Liver (tissue), 8 donors: ENCODE measurements at regions not wholly inside any gene's neighbourhood (a gene's known extent, or its start where the extent isn't known, plus 50 kb on each side); places are given as distances from the start of the nearest gene placed in this dataset.

Experiments used
- DNase-seq: peaks from one replicate; pipeline ENCODE4 v3.0.0-alpha.2; 2017; ENCODE audit warnings: low spot score
- H3K27ac ChIP-seq, 2 donors: one replicate each; pipeline ENCODE4 v1.7.0; 2013; ENCODE audit warnings: inconsistent platforms in 2 of 2, low read length in 2 of 2, control low read depth in 1 of 2, low read depth in 1 of 2, mild to moderate bottlenecking in 1 of 2
- H3K27me3 ChIP-seq, 4 donors: one replicate each; pipeline versions ENCODE4 v1.6.1 to v1.7.0; 2013; ENCODE audit warnings: low read length in 3 of 4, inconsistent platforms in 1 of 4, mild to moderate bottlenecking in 1 of 4, moderate library complexity in 1 of 4; ENCODE audit not compliant: control insufficient read depth in 4 of 4, insufficient read depth in 4 of 4
- H3K36me3 ChIP-seq, 4 donors: one replicate each; pipeline versions ENCODE4 v1.6.1 to v1.7.0; 2013; ENCODE audit warnings: low read length in 3 of 4, mild to moderate bottlenecking in 3 of 4, low read depth in 1 of 4, moderate library complexity in 1 of 4; ENCODE audit not compliant: control insufficient read depth in 4 of 4, insufficient read depth in 3 of 4
- H3K4me1 ChIP-seq, 4 donors: one replicate each; pipeline versions ENCODE4 v1.6.1 to v1.7.0; 2013; ENCODE audit warnings: low read length in 3 of 4, mild to moderate bottlenecking in 3 of 4, moderate library complexity in 1 of 4; ENCODE audit not compliant: control insufficient read depth in 4 of 4, insufficient read depth in 4 of 4
- H3K4me3 ChIP-seq, 3 donors: one replicate each; pipeline versions ENCODE4 v1.6.1 to v1.7.0; 2013; ENCODE audit warnings: low read length in 3 of 3, control low read depth in 1 of 3, low read depth in 1 of 3, mild to moderate bottlenecking in 1 of 3
- H3K9ac ChIP-seq, 2 donors: one replicate each; pipeline ENCODE4 v1.7.0; 2013; ENCODE audit warnings: low read length in 2 of 2, mild to moderate bottlenecking in 2 of 2, moderate library complexity in 2 of 2, control low read depth in 1 of 2, low read depth in 1 of 2
- H3K9me3 ChIP-seq, 4 donors: one replicate each; pipeline versions ENCODE4 v1.6.1 to v1.7.0; 2013; ENCODE audit warnings: low read length in 3 of 4; ENCODE audit not compliant: control insufficient read depth in 4 of 4
- EGR1 ChIP-seq, 2 donors: IDR thresholded peaks; 2 replicates each; pipeline ENCODE4 v1.6.1; 2016 to 2018; ENCODE audit warnings: antibody characterized with exemption in 2 of 2, low read depth in 2 of 2
- FOXA1 ChIP-seq: IDR thresholded peaks from 2 replicates; pipeline ENCODE4 v1.6.1; 2016; ENCODE audit warnings: antibody characterized with exemption
- FOXA2 ChIP-seq: IDR thresholded peaks from 2 replicates; pipeline ENCODE4 v1.6.1; 2016; ENCODE audit warnings: antibody characterized with exemption
- GABPA ChIP-seq, 2 donors: IDR thresholded peaks in 1 of 2; conservative IDR thresholded peaks in 1 of 2; 2 replicates each; pipeline ENCODE4 v1.6.1; 2016; ENCODE audit warnings: antibody characterized with exemption in 2 of 2, mild to moderate bottlenecking in 1 of 2, moderate library complexity in 1 of 2
- HNF4A ChIP-seq, 2 donors: conservative IDR thresholded peaks; 2 replicates each; pipeline ENCODE4 v1.6.1; 2016; ENCODE audit warnings: antibody characterized with exemption in 2 of 2, mild to moderate bottlenecking in 2 of 2
- HNF4G ChIP-seq: IDR thresholded peaks from 2 replicates; pipeline ENCODE4 v1.6.1; 2016; ENCODE audit warnings: antibody characterized with exemption
- JUND ChIP-seq, 2 donors: IDR thresholded peaks; 2 replicates each; pipeline ENCODE4 v1.6.1; 2016; ENCODE audit warnings: antibody characterized with exemption in 2 of 2
- NR2F2 ChIP-seq: IDR thresholded peaks from 2 replicates; pipeline ENCODE4 v1.6.1; 2016; ENCODE audit warnings: antibody characterized with exemption
- RAD21 ChIP-seq, 2 donors: IDR thresholded peaks; 2 replicates each; pipeline ENCODE4 v1.6.1; 2016; ENCODE audit warnings: antibody characterized with exemption in 2 of 2, mild to moderate bottlenecking in 2 of 2
- RXRA ChIP-seq, 2 donors: IDR thresholded peaks; 2 replicates each; pipeline ENCODE4 v1.6.1; 2017 to 2018; ENCODE audit warnings: antibody characterized with exemption in 2 of 2, mild to moderate bottlenecking in 1 of 2
- SP1 ChIP-seq: IDR thresholded peaks from 2 replicates; pipeline ENCODE4 v1.6.1; 2018; ENCODE audit warnings: antibody characterized with exemption, mild to moderate bottlenecking
- TAF1 ChIP-seq: conservative IDR thresholded peaks from 2 replicates; pipeline ENCODE4 v1.6.1; 2016; ENCODE audit warnings: antibody characterized with exemption, mild to moderate bottlenecking
- YY1 ChIP-seq: IDR thresholded peaks from 2 replicates; pipeline ENCODE4 v1.6.1; 2016; ENCODE audit warnings: antibody characterized with exemption, mild to moderate bottlenecking
- WGBS: extraction: QIAGEN DNeasy Blood & Tissue Kit; methylation state at CpG from one replicate; pipeline ENCODE4 v1.1.7; 2013; 5-methylcytosine and 5-hydroxymethylcytosine counted together
- TF ChIP-seq, protein P1 (sequence below): fragments of 150-350 bp; IDR thresholded peaks from 2 replicates; pipeline ENCODE4 v1.5.1; 2017; ENCODE audit warnings: improper control_type of control experiment, low read depth, low read length; ENCODE audit not compliant: missing input control
- TF ChIP-seq, protein P2 (sequence below): IDR thresholded peaks from 2 replicates; pipeline ENCODE4 v1.6.1; 2016; ENCODE audit warnings: antibody characterized with exemption, mild to moderate bottlenecking
- TF ChIP-seq, protein P3 (sequence below): IDR thresholded peaks from 2 replicates; pipeline ENCODE4 v1.6.1; 2016; ENCODE audit warnings: antibody characterized with exemption
- TF ChIP-seq, protein P4 (sequence below): IDR thresholded peaks from 2 replicates; pipeline ENCODE4 v1.6.1; 2016; ENCODE audit warnings: antibody characterized with exemption
- donor health status: healthy.
- donor health status: healthy.
- donor health status: healthy.
- donor health status: healthy.
- donor health status: healthy.

DNA sequence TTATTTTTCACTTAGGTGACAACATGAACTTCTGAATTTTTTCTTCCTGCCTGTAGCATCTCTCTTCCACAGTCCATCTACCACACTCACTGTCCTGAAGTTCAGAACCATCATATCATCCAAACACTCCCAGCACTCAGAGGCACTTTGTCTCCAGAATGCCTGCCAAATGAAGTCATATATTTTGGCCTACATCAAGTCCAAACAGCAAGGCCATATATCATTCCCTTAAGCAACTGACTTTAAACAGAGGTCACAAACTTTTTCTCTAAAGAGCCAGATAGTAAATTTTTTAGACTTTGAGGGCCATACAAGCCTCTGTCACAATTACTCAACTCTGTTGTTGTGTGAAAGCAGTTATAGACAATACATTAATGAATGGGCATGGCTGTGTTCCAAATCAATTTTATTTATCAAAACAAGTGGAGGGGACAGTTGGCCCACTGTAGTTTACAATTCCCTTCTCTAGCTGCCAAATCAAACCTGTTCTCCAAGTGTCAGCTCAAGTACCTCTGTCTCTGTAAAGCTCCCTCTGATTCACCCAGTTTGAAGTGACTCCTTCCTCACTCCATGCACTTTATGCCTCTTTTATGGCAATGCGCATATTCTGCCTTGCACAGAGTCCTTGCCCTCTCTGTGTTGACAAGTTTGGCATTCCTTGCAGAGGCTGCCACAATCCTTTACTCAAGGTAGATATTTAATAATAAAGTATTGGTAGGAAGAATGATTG, 305.7 kb downstream of the FZD1 start:
- no peak for TF ChIP-seq SP1
- no peak for TF ChIP-seq HNF4G
- no peaks in the 10 kb centered on the region for H3K36me3 ChIP-seq
- DNase-seq: no peak
- no peak overlapping the region for H3K4me3 ChIP-seq
- no peaks in the 10 kb centered on the region for H3K9me3 ChIP-seq
- peaks cover 0 to 9% (median 4%) of the 10 kb centered on the region in 4 donors for H3K4me1 ChIP-seq
- no peaks in the 10 kb centered on the region for H3K27me3 ChIP-seq
- no peak overlapping the region for H3K27ac ChIP-seq
- no peak overlapping the region for H3K9ac ChIP-seq
- WGBS: 95% methylated on average over 1 of the region's 1 CpG

DNA sequence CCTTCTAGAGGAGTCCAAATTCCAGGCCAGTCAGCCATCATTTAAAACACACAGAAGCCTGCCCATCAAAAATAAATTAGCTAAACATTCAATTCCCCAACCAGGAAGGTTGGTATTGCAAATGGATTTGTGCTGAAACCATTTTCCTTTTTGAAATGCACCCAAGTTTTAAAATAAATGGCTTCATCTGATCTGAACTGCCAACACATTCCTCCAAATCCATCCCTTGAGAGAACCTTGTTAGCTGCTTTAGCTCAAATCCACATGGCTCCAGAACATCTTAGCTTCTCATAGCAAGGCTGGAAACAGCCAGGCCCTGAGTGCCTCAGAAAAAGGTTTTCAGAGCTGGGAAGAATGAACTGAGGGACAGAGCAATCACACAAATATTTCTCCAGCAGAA, 306.3 kb downstream of the FZD1 start:
- Histone ChIP-seq H3K9ac (no peak overlapping the region), H3K27ac (no peak overlapping the region), H3K36me3 (no peaks in the 10 kb centered on the region), H3K27me3 (no peaks in the 10 kb centered on the region), H3K4me1 (peaks cover 0 to 6% (median 2%) of the 10 kb centered on the region in 4 donors), H3K9me3 (no peaks in the 10 kb centered on the region), H3K4me3 (no peak overlapping the region)
- no peak for DNase-seq
- TF ChIP-seq SP1 (no peak), RXRA (IDR thresholded peaks at IDR 0.05) (no peak), RAD21 (IDR thresholded peaks at IDR 0.05) (no peak), HNF4G (no peak), EGR1 (IDR thresholded peaks at IDR 0.05; ENCODE audit: low read depth in 2 of 2) (no peak)

DNA sequence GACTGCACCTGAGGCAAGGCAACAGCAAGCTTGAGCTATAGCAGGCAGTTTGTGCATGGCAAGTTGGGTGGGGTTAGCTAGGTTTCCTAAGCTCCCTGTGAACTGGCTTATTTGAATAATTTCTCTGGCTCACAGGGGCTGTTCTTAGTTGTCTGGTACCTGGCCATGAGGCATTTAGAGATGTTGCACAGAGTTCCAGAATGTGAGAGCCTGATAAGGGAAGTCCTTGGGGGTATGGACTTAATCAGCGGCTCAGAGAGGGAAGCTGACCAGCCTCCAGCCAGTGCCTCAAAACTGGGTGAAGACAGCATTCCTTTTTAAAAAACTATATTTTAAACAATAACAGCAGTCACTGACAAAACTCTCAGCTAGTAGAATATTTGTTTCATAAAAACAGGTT, 307.4 kb downstream of the FZD1 start:
- H3K27ac ChIP-seq: no peak overlapping the region
- no peaks in the 10 kb centered on the region for H3K9me3 ChIP-seq
- H3K4me3 ChIP-seq: no peak overlapping the region
- WGBS: 95% methylated on average over 1 of the region's 1 CpG
- H3K36me3 ChIP-seq: no peaks in the 10 kb centered on the region
- no peaks in the 10 kb centered on the region for H3K4me1 ChIP-seq
- DNase-seq: no peak
- H3K9ac ChIP-seq: no peak overlapping the region
- H3K27me3 ChIP-seq: no peaks in the 10 kb centered on the region
- TF ChIP-seq NR2F2 (no peak), TAF1 (no peak), YY1 (no peak), FOXA1 (no peak), JUND (IDR thresholded peaks at IDR 0.05) (no peak), RAD21 (IDR thresholded peaks at IDR 0.05) (no peak), FOXA2 (no peak), RXRA (IDR thresholded peaks at IDR 0.05) (no peak), EGR1 (IDR thresholded peaks at IDR 0.05; ENCODE audit: low read depth in 2 of 2) (no peak), GABPA (IDR thresholded peaks at IDR 0.05 in 1 of 2, conservative IDR thresholded peaks at IDR 0.05 in 1 of 2) (no peak), HNF4A (conservative IDR thresholded peaks at IDR 0.05) (no peak)
- TF ChIP-seq, protein P1, sequence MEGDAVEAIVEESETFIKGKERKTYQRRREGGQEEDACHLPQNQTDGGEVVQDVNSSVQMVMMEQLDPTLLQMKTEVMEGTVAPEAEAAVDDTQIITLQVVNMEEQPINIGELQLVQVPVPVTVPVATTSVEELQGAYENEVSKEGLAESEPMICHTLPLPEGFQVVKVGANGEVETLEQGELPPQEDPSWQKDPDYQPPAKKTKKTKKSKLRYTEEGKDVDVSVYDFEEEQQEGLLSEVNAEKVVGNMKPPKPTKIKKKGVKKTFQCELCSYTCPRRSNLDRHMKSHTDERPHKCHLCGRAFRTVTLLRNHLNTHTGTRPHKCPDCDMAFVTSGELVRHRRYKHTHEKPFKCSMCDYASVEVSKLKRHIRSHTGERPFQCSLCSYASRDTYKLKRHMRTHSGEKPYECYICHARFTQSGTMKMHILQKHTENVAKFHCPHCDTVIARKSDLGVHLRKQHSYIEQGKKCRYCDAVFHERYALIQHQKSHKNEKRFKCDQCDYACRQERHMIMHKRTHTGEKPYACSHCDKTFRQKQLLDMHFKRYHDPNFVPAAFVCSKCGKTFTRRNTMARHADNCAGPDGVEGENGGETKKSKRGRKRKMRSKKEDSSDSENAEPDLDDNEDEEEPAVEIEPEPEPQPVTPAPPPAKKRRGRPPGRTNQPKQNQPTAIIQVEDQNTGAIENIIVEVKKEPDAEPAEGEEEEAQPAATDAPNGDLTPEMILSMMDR: no peak
- TF ChIP-seq, protein P2, sequence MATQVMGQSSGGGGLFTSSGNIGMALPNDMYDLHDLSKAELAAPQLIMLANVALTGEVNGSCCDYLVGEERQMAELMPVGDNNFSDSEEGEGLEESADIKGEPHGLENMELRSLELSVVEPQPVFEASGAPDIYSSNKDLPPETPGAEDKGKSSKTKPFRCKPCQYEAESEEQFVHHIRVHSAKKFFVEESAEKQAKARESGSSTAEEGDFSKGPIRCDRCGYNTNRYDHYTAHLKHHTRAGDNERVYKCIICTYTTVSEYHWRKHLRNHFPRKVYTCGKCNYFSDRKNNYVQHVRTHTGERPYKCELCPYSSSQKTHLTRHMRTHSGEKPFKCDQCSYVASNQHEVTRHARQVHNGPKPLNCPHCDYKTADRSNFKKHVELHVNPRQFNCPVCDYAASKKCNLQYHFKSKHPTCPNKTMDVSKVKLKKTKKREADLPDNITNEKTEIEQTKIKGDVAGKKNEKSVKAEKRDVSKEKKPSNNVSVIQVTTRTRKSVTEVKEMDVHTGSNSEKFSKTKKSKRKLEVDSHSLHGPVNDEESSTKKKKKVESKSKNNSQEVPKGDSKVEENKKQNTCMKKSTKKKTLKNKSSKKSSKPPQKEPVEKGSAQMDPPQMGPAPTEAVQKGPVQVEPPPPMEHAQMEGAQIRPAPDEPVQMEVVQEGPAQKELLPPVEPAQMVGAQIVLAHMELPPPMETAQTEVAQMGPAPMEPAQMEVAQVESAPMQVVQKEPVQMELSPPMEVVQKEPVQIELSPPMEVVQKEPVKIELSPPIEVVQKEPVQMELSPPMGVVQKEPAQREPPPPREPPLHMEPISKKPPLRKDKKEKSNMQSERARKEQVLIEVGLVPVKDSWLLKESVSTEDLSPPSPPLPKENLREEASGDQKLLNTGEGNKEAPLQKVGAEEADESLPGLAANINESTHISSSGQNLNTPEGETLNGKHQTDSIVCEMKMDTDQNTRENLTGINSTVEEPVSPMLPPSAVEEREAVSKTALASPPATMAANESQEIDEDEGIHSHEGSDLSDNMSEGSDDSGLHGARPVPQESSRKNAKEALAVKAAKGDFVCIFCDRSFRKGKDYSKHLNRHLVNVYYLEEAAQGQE: no peak
- TF ChIP-seq, protein P3, sequence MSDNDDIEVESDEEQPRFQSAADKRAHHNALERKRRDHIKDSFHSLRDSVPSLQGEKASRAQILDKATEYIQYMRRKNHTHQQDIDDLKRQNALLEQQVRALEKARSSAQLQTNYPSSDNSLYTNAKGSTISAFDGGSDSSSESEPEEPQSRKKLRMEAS: no peak
- TF ChIP-seq, protein P4, sequence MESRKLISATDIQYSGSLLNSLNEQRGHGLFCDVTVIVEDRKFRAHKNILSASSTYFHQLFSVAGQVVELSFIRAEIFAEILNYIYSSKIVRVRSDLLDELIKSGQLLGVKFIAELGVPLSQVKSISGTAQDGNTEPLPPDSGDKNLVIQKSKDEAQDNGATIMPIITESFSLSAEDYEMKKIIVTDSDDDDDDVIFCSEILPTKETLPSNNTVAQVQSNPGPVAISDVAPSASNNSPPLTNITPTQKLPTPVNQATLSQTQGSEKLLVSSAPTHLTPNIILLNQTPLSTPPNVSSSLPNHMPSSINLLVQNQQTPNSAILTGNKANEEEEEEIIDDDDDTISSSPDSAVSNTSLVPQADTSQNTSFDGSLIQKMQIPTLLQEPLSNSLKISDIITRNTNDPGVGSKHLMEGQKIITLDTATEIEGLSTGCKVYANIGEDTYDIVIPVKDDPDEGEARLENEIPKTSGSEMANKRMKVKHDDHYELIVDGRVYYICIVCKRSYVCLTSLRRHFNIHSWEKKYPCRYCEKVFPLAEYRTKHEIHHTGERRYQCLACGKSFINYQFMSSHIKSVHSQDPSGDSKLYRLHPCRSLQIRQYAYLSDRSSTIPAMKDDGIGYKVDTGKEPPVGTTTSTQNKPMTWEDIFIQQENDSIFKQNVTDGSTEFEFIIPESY: no peak
